AG04449 (cell line): ENCODE measurements at regions not wholly inside any gene's neighbourhood (a gene's known extent, or its start where the extent isn't known, plus 50 kb on each side); places are given as distances from the start of the nearest gene placed in this dataset.

ENCODE experiments used
- CTCF ChIA-PET: fragments of 350-600 bp; formaldehyde crosslinking; extraction: SDS; loops from one replicate; lab custom pipeline; 2021; ENCODE audit warnings: antibody characterized with exemption; lab: Yijun Ruan, JAX
- POLR2A ChIA-PET: fragments of 400-600, 350-600 bp; formaldehyde crosslinking; extraction: SDS; loops from one replicate; lab custom pipeline; 2020; ENCODE audit warnings: antibody characterized with exemption, inconsistent platforms; lab: Yijun Ruan, JAX
- DNase-seq: peaks from one replicate; pipeline ENCODE4 v3.0.0-alpha.2; 2010; ENCODE audit warnings: low read depth, low spot score
- H3K4me3 ChIP-seq: 2 replicates; pipeline ENCODE4 v1.5.1; 2011; ENCODE audit warnings: low read depth, mild to moderate bottlenecking, control low read depth, low read length
- TF ChIP-seq, protein P1 (sequence below): IDR thresholded peaks from one replicate; pipeline ENCODE4 v1.5.1; 2011; ENCODE audit warnings: mild to moderate bottlenecking, moderate library complexity, low read length, control low read depth, inconsistent platforms; ENCODE audit not compliant: insufficient read depth; ENCODE audit errors: missing control alignments

- TF ChIP-seq, protein P1, sequence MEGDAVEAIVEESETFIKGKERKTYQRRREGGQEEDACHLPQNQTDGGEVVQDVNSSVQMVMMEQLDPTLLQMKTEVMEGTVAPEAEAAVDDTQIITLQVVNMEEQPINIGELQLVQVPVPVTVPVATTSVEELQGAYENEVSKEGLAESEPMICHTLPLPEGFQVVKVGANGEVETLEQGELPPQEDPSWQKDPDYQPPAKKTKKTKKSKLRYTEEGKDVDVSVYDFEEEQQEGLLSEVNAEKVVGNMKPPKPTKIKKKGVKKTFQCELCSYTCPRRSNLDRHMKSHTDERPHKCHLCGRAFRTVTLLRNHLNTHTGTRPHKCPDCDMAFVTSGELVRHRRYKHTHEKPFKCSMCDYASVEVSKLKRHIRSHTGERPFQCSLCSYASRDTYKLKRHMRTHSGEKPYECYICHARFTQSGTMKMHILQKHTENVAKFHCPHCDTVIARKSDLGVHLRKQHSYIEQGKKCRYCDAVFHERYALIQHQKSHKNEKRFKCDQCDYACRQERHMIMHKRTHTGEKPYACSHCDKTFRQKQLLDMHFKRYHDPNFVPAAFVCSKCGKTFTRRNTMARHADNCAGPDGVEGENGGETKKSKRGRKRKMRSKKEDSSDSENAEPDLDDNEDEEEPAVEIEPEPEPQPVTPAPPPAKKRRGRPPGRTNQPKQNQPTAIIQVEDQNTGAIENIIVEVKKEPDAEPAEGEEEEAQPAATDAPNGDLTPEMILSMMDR, result no peak
- no peak for DNase-seq
- CTCF ChIA-PET, result no interaction called here
- POLR2A ChIA-PET, result no interaction called here
- no peak overlapping the region for H3K4me3 ChIP-seq
Observed at GRCh38 chr11:113571531-113571930, 96.3 kb upstream of the DRD2 start.

GRCh38 chr11:113570906-113571305 lies 95.7 kb upstream of the DRD2 start:
- TF ChIP-seq, protein P1, result no peak
- ChIA-PET CTCF (no interaction called here), POLR2A (no interaction called here)
- no peak for DNase-seq
- no peak overlapping the region for H3K4me3 ChIP-seq

DNA sequence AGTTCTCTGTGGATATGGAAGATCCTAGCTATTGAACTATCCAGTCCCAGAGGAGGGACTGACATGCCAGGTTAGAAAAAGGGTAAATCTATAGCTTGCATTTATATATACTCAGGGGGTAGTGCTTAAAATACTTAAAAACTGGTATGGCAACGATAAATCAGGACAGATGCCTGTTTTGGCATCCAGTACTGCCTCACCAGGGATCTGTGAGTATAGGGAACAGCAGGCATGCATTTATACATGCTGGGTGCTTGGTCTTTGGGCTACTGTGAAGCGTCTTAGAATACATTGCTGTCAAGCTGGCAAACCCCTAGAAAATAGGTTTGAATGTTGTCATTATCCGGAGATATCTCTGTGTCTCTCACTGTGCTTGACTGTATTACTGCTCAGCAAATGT lies 94.2 kb upstream of the DRD2 start:
- CTCF ChIA-PET, result no interaction called here
- DNase-seq, result no peak
- no peak overlapping the region for H3K4me3 ChIP-seq
- TF ChIP-seq, protein P1, result no peak
- POLR2A ChIA-PET, result interaction anchor here (0.5 kb wide), 1 partner anchor 21 kb away, joined by 3 read pairs; no protein-coding TSS in a partner anchor

DNA sequence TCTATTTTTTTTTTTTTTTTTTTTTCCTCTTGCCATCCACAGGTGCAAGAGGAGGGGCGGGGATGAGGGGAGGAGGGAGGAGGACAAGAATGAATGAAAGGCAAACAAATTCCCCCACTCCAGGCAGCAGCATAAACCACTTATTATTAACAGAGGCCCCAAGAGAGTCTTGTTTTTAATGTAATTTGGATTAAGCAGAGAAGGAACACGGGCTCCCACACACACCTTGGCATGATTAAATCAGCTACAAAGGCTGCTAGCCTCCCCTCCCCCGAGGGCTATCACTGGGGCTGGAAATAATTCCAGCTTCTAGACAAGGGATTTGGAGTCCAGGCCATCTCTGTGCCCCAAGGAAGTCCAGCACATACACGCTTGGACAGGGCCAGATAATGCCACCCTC lies 93.4 kb upstream of the DRD2 start:
- TF ChIP-seq, protein P1, result no peak
- ChIA-PET POLR2A (interaction anchor here (0.5 kb wide), 1 partner anchor 22 kb away, joined by 3 read pairs; no protein-coding TSS in a partner anchor), CTCF (no interaction called here)
- no peak for DNase-seq
- no peak overlapping the region for H3K4me3 ChIP-seq

- POLR2A ChIA-PET, result no interaction called here
- CTCF ChIA-PET, result no interaction called here
- TF ChIP-seq, protein P1, result no peak
- H3K4me3 ChIP-seq, result no peak overlapping the region
- no peak for DNase-seq
Observed at GRCh38 chr11:113567867-113568544, 92.8 kb upstream of the DRD2 start.

GRCh38 chr11:113567097-113567496 lies 91.9 kb upstream of the DRD2 start:
- no peak for DNase-seq
- TF ChIP-seq, protein P1, result no peak
- H3K4me3 ChIP-seq, result no peak overlapping the region
- POLR2A ChIA-PET, result no interaction called here
- CTCF ChIA-PET, result interaction anchor here (1.3 kb wide), 1 partner anchor 35 kb away, joined by 5 read pairs; no protein-coding TSS in a partner anchor
